Naive thymus-derived CD8-positive, alpha-beta T cell (primary cell): ENCODE measurements at regions not wholly inside any gene's neighbourhood (a gene's known extent, or its start where the extent isn't known, plus 50 kb on each side); places are given as distances from the start of the nearest gene placed in this dataset.

Source experiments
- ATAC-seq, 2 donors: fragments of 150-1000 bp; cut with Tn5 transposase in 1 of 2; sonication (Bioruptor Pico), chemical (Tn5 transposase) in 1 of 2; 1 replicate in 1 of 2; 2 replicates in 1 of 2; pipeline ENCODE4 v1.10.0; 2021; ENCODE audit warnings: mild to moderate bottlenecking in 2 of 2, moderate library complexity in 2 of 2
- POLR2A ChIA-PET: fragments of 350-600 bp; sonication (Branson Sonifier 250); formaldehyde crosslinking; loops from one replicate; lab custom pipeline; 2021; ENCODE audit warnings: antibody characterized with exemption; lab: Charles Lee
- DNase-seq, 10 donors: peaks; one replicate each; pipeline versions ENCODE4 v3.0.0 to v3.0.0-alpha.2; 2020 to 2022
- H3K27ac Mint-ChIP-seq, 10 donors: one replicate each; pipeline ENCODE4 v1.8.0; 2020 to 2022; ENCODE audit warnings: mild to moderate bottlenecking in 10 of 10, mixed read lengths in 10 of 10, moderate library complexity in 4 of 10, inconsistent platforms in 1 of 10
- H3K27me3 Mint-ChIP-seq, 5 donors: one replicate each; pipeline ENCODE4 v1.8.0; 2021 to 2022; ENCODE audit warnings: mixed read lengths in 5 of 5
- H3K36me3 Mint-ChIP-seq, 3 donors: one replicate each; pipeline ENCODE4 v1.8.0; 2020 to 2022; ENCODE audit warnings: mixed read lengths in 3 of 3, mild to moderate bottlenecking in 2 of 3, inconsistent platforms in 1 of 3
- H3K4me1 Mint-ChIP-seq, 4 donors: one replicate each; pipeline ENCODE4 v1.8.0; 2021 to 2022; ENCODE audit warnings: mixed read lengths in 4 of 4
- H3K4me3 Mint-ChIP-seq, 10 donors: one replicate each; pipeline ENCODE4 v1.8.0; 2020 to 2022; ENCODE audit warnings: mild to moderate bottlenecking in 10 of 10, mixed read lengths in 10 of 10, moderate library complexity in 6 of 10, inconsistent platforms in 1 of 10
- H3K9me3 Mint-ChIP-seq, 9 donors: one replicate each; pipeline ENCODE4 v1.8.0; 2020 to 2022; ENCODE audit warnings: mixed read lengths in 9 of 9, mild to moderate bottlenecking in 3 of 9, inconsistent platforms in 1 of 9, moderate library complexity in 1 of 9

DNA sequence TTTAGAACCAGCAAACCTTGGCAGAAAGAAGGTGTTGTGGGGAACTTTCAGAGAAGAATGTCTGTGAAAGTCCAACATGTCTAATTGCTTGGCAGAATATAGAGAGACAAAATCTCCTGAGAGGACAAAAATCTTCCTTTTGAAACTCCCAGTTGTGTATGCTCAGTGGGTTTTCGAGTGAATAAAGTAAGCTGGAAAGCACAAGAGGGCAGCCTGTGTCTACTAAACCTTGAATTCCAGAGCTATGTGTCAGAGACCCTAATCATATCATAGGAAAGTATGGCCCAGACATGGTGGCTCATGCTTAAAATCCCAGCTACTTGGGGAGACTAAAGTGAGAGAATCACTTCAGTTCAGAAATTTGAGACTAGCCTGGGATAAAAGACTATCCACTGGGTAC is 661.2 kb downstream of the SLC16A7 start:
- Mint-ChIP-seq H3K4me1 (no peaks in the 10 kb centered on the region), H3K9me3 (peaks cover 0 to 2% (median 0%) of the 10 kb centered on the region in 9 donors), H3K36me3 (no peaks in the 10 kb centered on the region), H3K27me3 (no peaks in the 10 kb centered on the region), H3K27ac (no peak overlapping the region), H3K4me3 (no peak overlapping the region)
- no peak for DNase-seq
- POLR2A ChIA-PET, result no interaction called here
- no peak for ATAC-seq

DNA sequence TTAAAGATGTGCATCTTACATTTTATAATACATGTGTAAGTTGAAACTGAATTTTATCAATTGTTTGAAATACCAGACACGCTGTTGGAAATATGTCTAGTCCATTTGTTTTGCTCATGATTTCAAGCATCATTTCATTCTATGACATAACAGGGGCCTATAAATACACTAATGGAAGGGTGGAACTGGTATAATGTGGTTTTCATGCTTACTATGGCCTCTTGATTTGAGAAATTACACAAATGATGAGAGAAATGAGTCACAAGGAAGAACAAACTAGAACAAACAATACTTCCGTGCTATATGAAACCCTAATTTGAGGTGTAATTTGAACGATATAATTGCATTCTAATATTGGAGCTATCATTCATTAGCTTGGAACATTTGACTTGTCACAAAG is 663.4 kb downstream of the SLC16A7 start:
- Mint-ChIP-seq H3K27me3 (no peaks in the 10 kb centered on the region), H3K27ac (no peak overlapping the region), H3K4me3 (no peak overlapping the region), H3K36me3 (no peaks in the 10 kb centered on the region), H3K9me3 (peaks cover 0 to 8% (median 0%) of the 10 kb centered on the region in 9 donors), H3K4me1 (no peaks in the 10 kb centered on the region)
- POLR2A ChIA-PET, result no interaction called here
- DNase-seq (no peak), ATAC-seq (no peak)

DNA sequence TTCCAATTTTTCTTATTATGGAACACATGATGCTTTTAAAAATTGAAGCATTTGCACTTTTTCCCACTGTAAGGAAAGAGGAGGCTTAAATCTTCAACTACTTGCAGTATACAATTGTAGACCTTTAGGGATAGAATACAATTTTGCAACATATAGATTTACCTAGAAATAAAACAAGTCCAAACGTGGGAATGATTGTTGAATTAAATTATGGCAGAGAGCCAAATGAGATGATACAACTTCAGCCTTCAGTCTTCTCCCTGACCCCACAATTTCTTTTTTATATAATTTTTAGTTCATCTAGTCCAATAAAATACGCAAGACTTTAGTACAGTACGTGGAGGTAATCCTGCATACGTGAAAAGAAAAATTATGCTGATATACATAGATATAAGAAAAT is 666.5 kb downstream of the SLC16A7 start:
- DNase-seq, result no peak
- H3K4me1 Mint-ChIP-seq, result no peaks in the 10 kb centered on the region
- POLR2A ChIA-PET, result no interaction called here
- no peak overlapping the region for H3K4me3 Mint-ChIP-seq
- H3K9me3 Mint-ChIP-seq, result peaks cover 0 to 17% (median 0%) of the 10 kb centered on the region in 9 donors
- no peak overlapping the region for H3K27ac Mint-ChIP-seq
- H3K36me3 Mint-ChIP-seq, result no peaks in the 10 kb centered on the region
- ATAC-seq, result no peak
- no peaks in the 10 kb centered on the region for H3K27me3 Mint-ChIP-seq

DNA sequence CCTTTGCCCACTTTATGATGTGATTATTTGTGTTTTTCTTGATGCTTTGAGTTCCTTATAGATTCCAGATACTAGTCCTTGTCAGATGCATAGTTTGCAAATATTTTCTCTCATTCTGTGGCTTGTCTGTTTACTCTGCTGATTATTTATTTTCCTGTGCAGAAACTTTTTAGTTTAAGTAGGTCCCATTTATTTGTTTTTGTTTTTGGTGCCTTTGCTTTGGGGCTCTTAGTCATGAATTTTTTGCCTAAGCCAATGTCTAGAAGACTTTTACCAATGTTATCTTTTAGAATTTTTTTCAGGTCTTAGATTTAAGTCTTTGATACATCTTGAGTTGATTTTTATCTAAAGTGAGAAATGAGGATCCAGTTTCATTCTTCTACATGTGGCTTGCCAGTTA is 667.3 kb downstream of the SLC16A7 start:
- ATAC-seq, result no peak
- H3K4me1 Mint-ChIP-seq, result no peaks in the 10 kb centered on the region

DNA sequence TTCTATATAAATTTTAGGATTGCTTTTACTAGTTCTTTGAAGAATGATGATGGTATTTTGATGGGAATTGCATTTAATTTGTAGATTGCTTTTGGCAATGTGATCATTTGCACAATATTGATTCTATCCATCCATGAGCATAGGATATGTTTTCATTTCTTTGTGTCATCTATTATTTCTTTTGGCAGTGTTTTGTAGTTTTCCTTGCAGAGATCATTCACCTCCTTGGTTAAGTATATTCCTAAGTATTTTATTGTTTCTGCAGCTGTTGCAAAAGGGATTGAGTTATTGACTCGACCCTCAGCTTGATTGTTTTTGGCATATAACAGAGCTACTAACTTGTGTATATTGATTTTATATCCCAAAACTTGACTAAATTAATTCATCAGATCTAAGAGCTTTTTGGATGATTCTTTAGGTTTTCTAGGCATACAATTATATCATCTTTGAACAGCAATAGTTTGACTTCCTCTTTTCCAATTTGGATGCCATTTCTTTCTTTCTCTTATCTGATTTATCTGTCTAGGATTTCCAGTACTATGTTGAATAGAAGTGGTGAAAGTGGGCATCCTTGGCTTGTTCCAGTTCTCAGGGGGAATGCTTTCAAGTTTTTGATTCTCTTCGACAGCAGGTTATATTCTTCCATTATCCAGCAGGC is 668.1 kb downstream of the SLC16A7 start:
- POLR2A ChIA-PET, result no interaction called here
- Mint-ChIP-seq H3K27me3 (no peaks in the 10 kb centered on the region), H3K9me3 (peaks cover 0 to 17% (median 0%) of the 10 kb centered on the region in 9 donors), H3K36me3 (no peaks in the 10 kb centered on the region), H3K4me3 (no peak overlapping the region), H3K4me1 (no peaks in the 10 kb centered on the region), H3K27ac (no peak overlapping the region)
- DNase-seq (no peak), ATAC-seq (no peak)

More for the DNA sequence above, 667.3 kb downstream of the SLC16A7 start:
- Mint-ChIP-seq H3K4me3 (no peak overlapping the region), H3K27ac (no peak overlapping the region), H3K27me3 (no peaks in the 10 kb centered on the region), H3K9me3 (peaks cover 0 to 17% (median 0%) of the 10 kb centered on the region in 9 donors), H3K36me3 (no peaks in the 10 kb centered on the region)
- POLR2A ChIA-PET, result no interaction called here
- no peak for DNase-seq

DNA sequence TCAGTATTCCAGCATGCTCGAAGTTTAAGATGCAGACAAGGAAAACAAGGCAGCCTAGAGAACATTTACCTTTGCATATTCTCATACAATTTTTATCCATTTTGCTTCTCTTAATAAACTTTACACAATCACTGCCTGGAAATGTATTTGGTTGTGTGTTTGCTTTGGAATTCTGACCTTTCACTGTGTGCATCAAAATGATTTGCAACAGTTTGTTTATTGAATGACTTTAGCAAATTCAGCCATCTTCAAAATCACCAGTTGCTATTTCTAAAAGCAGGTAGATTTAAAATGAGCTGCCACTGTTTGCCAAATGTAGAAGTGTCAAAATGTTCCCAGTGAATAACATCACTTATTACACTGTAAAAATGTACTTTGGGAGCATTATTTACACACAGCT is 669.9 kb downstream of the SLC16A7 start:
- Mint-ChIP-seq H3K27ac (no peak overlapping the region), H3K4me3 (no peak overlapping the region), H3K36me3 (peaks cover 0 to 2% (median 0%) of the 10 kb centered on the region in 3 donors), H3K4me1 (no peaks in the 10 kb centered on the region), H3K9me3 (peaks cover 0 to 17% (median 3%) of the 10 kb centered on the region in 9 donors), H3K27me3 (no peaks in the 10 kb centered on the region)
- ATAC-seq, result no peak
- POLR2A ChIA-PET, result no interaction called here
- no peak for DNase-seq

DNA sequence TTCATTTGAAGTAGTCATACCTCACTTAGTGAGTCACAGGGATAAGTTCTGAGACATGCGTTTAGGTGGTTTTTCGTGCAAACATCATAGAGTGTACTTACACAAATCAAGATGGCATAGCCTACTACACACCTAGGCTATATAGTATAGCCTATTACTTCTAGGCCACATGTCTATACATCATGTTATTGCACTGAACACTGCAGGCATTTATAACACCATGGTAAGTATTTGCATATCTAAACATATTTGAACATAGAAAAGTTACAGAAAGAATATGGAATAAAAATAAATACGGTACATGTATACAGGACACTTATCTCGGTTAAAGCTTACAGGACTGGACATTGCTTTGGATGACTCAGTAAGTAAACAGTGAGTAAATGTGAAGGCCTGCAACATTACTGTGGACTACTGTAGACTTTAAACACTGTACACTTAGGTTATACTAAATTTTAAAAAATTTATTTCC is 670.6 kb downstream of the SLC16A7 start:
- Mint-ChIP-seq H3K36me3 (peaks cover 0 to 5% (median 0%) of the 10 kb centered on the region in 3 donors), H3K4me1 (no peaks in the 10 kb centered on the region), H3K9me3 (peaks cover 0 to 19% (median 5%) of the 10 kb centered on the region in 9 donors), H3K27me3 (no peaks in the 10 kb centered on the region), H3K27ac (no peak overlapping the region), H3K4me3 (no peak overlapping the region)
- ATAC-seq (no peak), DNase-seq (no peak)
- POLR2A ChIA-PET, result no interaction called here

DNA sequence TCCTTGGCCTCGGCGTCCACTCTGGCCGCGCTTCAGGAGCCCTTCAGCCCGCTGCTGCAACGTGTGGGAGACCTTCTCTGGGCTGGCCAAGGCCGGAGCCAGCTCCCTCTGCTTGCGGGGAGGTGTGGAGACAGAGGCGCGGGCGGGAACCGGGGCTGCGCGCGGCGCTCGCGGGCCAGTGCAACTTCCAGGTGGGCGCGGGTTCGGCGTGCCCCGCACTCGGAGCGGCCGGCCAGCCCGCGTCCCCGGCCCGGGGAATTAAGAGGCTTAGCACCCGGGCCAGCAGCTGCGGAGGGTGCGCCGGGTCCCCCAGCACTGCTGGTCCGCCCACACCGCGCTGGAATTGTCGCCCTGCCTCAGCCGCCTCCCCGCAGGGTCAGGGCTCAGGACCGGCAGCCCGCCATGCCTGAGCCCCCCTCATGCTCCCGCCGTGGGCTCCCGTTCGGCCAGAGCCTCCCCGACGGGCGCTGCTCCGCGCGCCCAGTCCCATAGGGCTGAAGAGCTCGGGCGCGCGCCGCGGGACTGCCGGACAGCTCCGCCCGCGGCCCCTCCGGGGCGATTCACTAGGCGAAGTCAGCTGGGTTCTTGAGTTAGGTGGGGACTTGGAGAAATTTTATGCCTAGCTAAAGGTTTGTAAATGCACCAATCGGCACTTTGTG is 673.9 kb downstream of the SLC16A7 start:
- DNase-seq (no peak), ATAC-seq (no peak)
- H3K36me3 Mint-ChIP-seq, result peaks cover 0 to 5% (median 0%) of the 10 kb centered on the region in 3 donors
- no peaks in the 10 kb centered on the region for H3K27me3 Mint-ChIP-seq
- peaks cover 0 to 11% (median 3%) of the 10 kb centered on the region in 9 donors for H3K9me3 Mint-ChIP-seq
- H3K27ac Mint-ChIP-seq, result no peak overlapping the region
- H3K4me3 Mint-ChIP-seq, result no peak overlapping the region
- H3K4me1 Mint-ChIP-seq, result no peaks in the 10 kb centered on the region
- POLR2A ChIA-PET, result no interaction called here

DNA sequence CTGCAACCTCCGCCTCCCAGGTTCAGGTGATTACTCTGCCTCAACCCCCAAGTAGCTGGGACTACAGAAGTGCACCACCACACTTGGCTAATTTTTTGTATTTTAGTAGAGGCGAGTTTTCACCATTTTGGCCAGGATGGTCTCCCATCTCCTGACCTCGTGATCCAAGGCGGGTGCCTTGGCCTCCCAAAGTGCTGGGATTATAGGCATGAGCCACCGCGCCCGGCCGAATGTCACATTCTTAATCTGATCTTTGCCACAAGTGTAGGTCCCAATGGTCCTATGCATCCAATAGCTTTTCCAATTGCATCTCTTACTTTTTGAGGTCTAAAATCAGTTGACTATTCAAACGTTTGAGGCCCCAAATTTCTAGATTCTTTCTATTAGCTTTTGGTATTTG is 676.0 kb downstream of the SLC16A7 start:
- Mint-ChIP-seq H3K4me3 (no peak overlapping the region), H3K4me1 (no peaks in the 10 kb centered on the region), H3K27ac (no peak overlapping the region), H3K27me3 (no peaks in the 10 kb centered on the region), H3K9me3 (peaks cover 0 to 11% (median 1%) of the 10 kb centered on the region in 9 donors), H3K36me3 (peaks cover 0 to 5% (median 0%) of the 10 kb centered on the region in 3 donors)
- no peak for ATAC-seq
- DNase-seq, result no peak
- POLR2A ChIA-PET, result no interaction called here

DNA sequence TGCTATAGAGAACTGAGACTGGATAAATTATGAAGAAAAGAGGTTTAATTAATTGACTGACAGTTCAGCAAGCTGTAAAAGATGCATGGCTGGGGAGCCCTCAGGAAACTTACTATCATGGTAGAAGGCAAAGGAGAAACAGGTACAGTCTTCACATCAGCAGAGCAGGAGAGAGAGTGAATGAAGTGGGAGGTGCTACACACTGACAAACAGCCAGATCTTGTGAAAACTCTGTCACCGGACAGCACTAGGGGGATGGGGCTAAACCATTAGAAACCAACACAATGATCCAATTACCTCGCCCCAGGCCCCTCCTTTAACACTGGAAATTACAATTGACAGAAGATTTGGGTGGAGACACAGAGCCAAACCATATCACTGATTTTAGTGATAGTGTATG is 682.4 kb downstream of the SLC16A7 start:
- Mint-ChIP-seq H3K27me3 (no peaks in the 10 kb centered on the region), H3K4me3 (no peak overlapping the region), H3K27ac (no peak overlapping the region), H3K4me1 (no peaks in the 10 kb centered on the region), H3K9me3 (peaks cover 0 to 6% (median 2%) of the 10 kb centered on the region in 9 donors), H3K36me3 (no peaks in the 10 kb centered on the region)
- ATAC-seq, result no peak
- no peak for DNase-seq
- POLR2A ChIA-PET, result no interaction called here

DNA sequence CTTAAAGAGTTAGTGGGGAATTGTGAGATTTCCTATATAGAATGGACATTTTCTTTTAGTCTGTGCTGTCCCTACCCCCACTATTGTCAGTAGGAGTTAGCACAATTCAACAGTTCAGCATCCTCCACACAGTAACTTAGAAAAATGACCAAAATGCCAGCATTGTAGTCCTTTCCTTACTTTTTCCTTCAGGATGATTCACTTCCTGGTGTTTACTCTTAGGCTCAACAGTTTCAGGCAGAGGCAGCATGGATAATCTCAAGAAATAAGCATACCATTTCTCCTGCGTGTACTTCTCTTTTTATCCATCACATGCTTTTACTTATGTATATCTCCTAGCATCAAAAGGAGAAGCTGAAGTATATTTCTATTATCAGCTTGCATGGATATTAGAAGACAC is 683.4 kb downstream of the SLC16A7 start:
- Mint-ChIP-seq H3K4me3 (no peak overlapping the region), H3K9me3 (peaks cover 0 to 8% (median 2%) of the 10 kb centered on the region in 9 donors), H3K27me3 (no peaks in the 10 kb centered on the region), H3K4me1 (no peaks in the 10 kb centered on the region), H3K36me3 (no peaks in the 10 kb centered on the region), H3K27ac (no peak overlapping the region)
- ATAC-seq (no peak), DNase-seq (no peak)
- POLR2A ChIA-PET, result no interaction called here

DNA sequence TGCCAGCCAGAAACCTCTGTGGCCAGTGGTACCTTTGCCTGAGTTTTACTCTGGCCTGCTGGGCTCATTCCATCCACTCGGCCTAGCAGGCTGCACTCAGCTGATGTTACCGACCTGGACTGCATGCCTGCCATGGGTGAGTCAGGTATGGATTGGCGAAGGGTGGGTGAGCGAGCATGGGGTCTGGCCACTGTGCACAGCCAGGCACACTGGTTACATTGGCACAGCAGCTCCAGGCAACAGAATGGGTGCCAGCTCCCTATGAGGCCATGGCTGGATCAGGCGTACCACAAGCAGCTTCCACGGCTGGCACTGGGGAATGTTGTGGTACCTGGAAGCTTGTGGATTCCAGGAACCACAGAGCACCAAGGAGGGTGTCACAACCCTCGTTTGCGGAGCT is 685.7 kb downstream of the SLC16A7 start:
- Mint-ChIP-seq H3K9me3 (peaks cover 0 to 14% (median 2%) of the 10 kb centered on the region in 9 donors), H3K36me3 (no peaks in the 10 kb centered on the region), H3K27ac (no peak overlapping the region), H3K4me1 (no peaks in the 10 kb centered on the region), H3K27me3 (no peaks in the 10 kb centered on the region), H3K4me3 (no peak overlapping the region)
- no peak for DNase-seq
- no peak for ATAC-seq
- POLR2A ChIA-PET, result no interaction called here

DNA sequence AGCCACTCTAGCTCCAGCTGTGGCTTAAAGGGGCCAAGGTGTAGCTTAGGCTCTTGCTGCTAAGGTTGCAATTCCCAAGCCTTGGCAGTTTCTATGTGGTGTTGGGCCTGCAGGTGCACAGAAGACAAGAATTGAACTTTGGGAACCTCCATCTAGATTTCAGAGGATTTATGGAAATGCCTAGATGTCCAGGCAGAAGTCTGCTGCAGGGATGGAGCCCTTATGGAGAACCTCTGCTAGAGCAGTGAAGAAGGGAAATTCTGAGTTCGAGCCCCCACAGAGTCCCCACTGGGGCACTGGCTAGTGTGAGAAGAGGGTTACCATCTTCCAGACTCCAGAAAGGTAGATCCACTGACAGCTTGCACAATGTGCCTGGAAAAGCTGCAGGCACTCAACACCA is 694.7 kb downstream of the SLC16A7 start:
- POLR2A ChIA-PET, result no interaction called here

More for the DNA sequence above, 694.7 kb downstream of the SLC16A7 start:
- H3K27me3 Mint-ChIP-seq, result no peaks in the 10 kb centered on the region
- DNase-seq, result no peak
- H3K27ac Mint-ChIP-seq, result no peak overlapping the region
- no peaks in the 10 kb centered on the region for H3K36me3 Mint-ChIP-seq
- no peak for ATAC-seq
- no peaks in the 10 kb centered on the region for H3K4me1 Mint-ChIP-seq
- H3K4me3 Mint-ChIP-seq, result no peak overlapping the region
- H3K9me3 Mint-ChIP-seq, result peaks cover 0 to 27% (median 12%) of the 10 kb centered on the region in 9 donors
